ENCODE measurements at regions not wholly inside any gene's neighbourhood (a gene's known extent, or its start where the extent isn't known, plus 50 kb on each side); places are given as distances from the start of the nearest gene placed in this dataset.

- DNase-seq (ENCODE audit: low spot score), result no peak
- Mint-ChIP-seq H3K27me3 (ENCODE audit: unreplicated experiment) (peaks cover 3% of the 10 kb centered on the region), H3K27ac (ENCODE audit: unreplicated experiment) (no peak overlapping the region), H3K9me3 (ENCODE audit: unreplicated experiment) (no peaks in the 10 kb centered on the region), H3K4me3 (ENCODE audit: unreplicated experiment) (no peak overlapping the region), H3K4me1 (ENCODE audit: unreplicated experiment) (no peaks in the 10 kb centered on the region), H3K36me3 (ENCODE audit: low read depth, unreplicated experiment) (no peaks in the 10 kb centered on the region)
- TF ChIP-seq, protein P1, sequence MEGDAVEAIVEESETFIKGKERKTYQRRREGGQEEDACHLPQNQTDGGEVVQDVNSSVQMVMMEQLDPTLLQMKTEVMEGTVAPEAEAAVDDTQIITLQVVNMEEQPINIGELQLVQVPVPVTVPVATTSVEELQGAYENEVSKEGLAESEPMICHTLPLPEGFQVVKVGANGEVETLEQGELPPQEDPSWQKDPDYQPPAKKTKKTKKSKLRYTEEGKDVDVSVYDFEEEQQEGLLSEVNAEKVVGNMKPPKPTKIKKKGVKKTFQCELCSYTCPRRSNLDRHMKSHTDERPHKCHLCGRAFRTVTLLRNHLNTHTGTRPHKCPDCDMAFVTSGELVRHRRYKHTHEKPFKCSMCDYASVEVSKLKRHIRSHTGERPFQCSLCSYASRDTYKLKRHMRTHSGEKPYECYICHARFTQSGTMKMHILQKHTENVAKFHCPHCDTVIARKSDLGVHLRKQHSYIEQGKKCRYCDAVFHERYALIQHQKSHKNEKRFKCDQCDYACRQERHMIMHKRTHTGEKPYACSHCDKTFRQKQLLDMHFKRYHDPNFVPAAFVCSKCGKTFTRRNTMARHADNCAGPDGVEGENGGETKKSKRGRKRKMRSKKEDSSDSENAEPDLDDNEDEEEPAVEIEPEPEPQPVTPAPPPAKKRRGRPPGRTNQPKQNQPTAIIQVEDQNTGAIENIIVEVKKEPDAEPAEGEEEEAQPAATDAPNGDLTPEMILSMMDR (IDR thresholded peaks at IDR 0.05; ENCODE audit: unreplicated experiment), result no peak
Observed at GRCh38 chr17:15882777-15883176, 62.2 kb upstream of the ADORA2B start.

- peaks cover 3% of the 10 kb centered on the region for H3K27me3 Mint-ChIP-seq (ENCODE audit: unreplicated experiment)
- H3K9me3 Mint-ChIP-seq (ENCODE audit: unreplicated experiment), result no peaks in the 10 kb centered on the region
- TF ChIP-seq, protein P1 (IDR thresholded peaks at IDR 0.05; ENCODE audit: unreplicated experiment), result no peak
- H3K4me1 Mint-ChIP-seq (ENCODE audit: unreplicated experiment), result no peaks in the 10 kb centered on the region
- no peak overlapping the region for H3K27ac Mint-ChIP-seq (ENCODE audit: unreplicated experiment)
- H3K4me3 Mint-ChIP-seq (ENCODE audit: unreplicated experiment), result no peak overlapping the region
- no peak for DNase-seq (ENCODE audit: low spot score)
- no peaks in the 10 kb centered on the region for H3K36me3 Mint-ChIP-seq (ENCODE audit: low read depth, unreplicated experiment)
Observed at GRCh38 chr17:15883617-15884111, 61.3 kb upstream of the ADORA2B start.

GRCh38 chr17:15884731-15885130 is 60.2 kb upstream of the ADORA2B start:
- Mint-ChIP-seq H3K36me3 (ENCODE audit: low read depth, unreplicated experiment) (no peaks in the 10 kb centered on the region), H3K27me3 (ENCODE audit: unreplicated experiment) (peaks cover 3% of the 10 kb centered on the region), H3K4me3 (ENCODE audit: unreplicated experiment) (no peak overlapping the region), H3K9me3 (ENCODE audit: unreplicated experiment) (no peaks in the 10 kb centered on the region), H3K27ac (ENCODE audit: unreplicated experiment) (no peak overlapping the region), H3K4me1 (ENCODE audit: unreplicated experiment) (no peaks in the 10 kb centered on the region)
- DNase-seq (ENCODE audit: low spot score), result no peak
- TF ChIP-seq, protein P1 (IDR thresholded peaks at IDR 0.05; ENCODE audit: unreplicated experiment), result no peak

DNA sequence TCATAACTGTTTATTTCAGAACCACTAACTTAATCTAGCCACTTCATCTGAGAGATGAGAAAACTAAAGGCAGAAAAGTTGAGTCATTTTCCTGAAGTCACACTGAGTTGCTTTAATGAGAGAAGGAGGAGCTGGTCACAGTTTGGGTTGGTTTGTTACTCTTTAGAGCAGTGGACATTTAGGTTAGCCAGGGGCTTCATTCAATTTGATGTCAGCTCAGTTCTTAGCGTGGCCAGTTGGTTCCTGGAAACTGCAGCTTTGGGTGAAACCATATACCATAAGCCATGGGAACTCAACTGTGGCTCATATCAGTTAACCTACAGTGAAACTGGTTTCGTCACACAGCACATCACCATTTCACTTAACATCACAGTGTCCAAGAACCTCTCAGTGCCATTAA is 59.2 kb upstream of the ADORA2B start:
- Mint-ChIP-seq H3K27ac (ENCODE audit: unreplicated experiment) (no peak overlapping the region), H3K27me3 (ENCODE audit: unreplicated experiment) (peaks cover 3% of the 10 kb centered on the region)

DNA sequence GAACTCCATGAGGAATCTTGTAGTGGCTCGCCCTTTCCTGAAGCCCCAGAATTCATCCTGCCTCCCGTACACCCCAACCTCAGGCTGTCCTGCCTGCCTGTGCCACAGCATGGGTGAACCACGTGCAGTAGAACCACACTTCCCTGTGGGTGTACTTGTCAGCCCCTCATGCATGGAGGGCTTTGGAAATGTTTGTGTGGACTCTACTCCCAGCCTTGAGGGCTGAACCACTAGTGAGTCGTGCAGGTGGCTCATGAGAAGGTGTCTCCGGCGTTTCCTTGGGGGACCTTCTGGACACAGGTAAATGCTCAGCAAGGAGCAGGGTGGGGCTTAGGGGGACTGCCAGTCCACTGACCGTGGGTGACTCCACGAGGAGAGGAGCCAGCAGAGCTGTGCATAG is 58.7 kb upstream of the ADORA2B start:
- H3K36me3 Mint-ChIP-seq (ENCODE audit: low read depth, unreplicated experiment), result no peaks in the 10 kb centered on the region
- H3K4me3 Mint-ChIP-seq (ENCODE audit: unreplicated experiment), result no peak overlapping the region
- TF ChIP-seq, protein P1 (IDR thresholded peaks at IDR 0.05; ENCODE audit: unreplicated experiment), result no peak
- H3K27ac Mint-ChIP-seq (ENCODE audit: unreplicated experiment), result no peak overlapping the region
- DNase-seq (ENCODE audit: low spot score), result no peak
- no peaks in the 10 kb centered on the region for H3K9me3 Mint-ChIP-seq (ENCODE audit: unreplicated experiment)
- H3K27me3 Mint-ChIP-seq (ENCODE audit: unreplicated experiment), result peaks cover 3% of the 10 kb centered on the region
- H3K4me1 Mint-ChIP-seq (ENCODE audit: unreplicated experiment), result no peaks in the 10 kb centered on the region

More for the DNA sequence above, 59.2 kb upstream of the ADORA2B start:
- TF ChIP-seq, protein P1 (IDR thresholded peaks at IDR 0.05; ENCODE audit: unreplicated experiment), result no peak
- Mint-ChIP-seq H3K36me3 (ENCODE audit: low read depth, unreplicated experiment) (no peaks in the 10 kb centered on the region), H3K4me3 (ENCODE audit: unreplicated experiment) (no peak overlapping the region), H3K9me3 (ENCODE audit: unreplicated experiment) (no peaks in the 10 kb centered on the region), H3K4me1 (ENCODE audit: unreplicated experiment) (no peaks in the 10 kb centered on the region)
- no peak for DNase-seq (ENCODE audit: low spot score)

All from endothelial cell (in vitro differentiated cells).